CD4-positive, alpha-beta T cell treated with Interleukin-4 for 4 hours (primary cell): ENCODE measurements at regions not wholly inside any gene's neighbourhood (a gene's known extent, or its start where the extent isn't known, plus 50 kb on each side); places are given as distances from the start of the nearest gene placed in this dataset.
"Not testable (repeated sequence)": the region's sequence is repeated elsewhere in the genome, so short reads cannot be mapped to it uniquely, and the experiment has no call there.

Source experiments
- DNase-seq: peaks from one replicate; pipeline ENCODE4 v3.0.0-alpha.2; 2020

DNA sequence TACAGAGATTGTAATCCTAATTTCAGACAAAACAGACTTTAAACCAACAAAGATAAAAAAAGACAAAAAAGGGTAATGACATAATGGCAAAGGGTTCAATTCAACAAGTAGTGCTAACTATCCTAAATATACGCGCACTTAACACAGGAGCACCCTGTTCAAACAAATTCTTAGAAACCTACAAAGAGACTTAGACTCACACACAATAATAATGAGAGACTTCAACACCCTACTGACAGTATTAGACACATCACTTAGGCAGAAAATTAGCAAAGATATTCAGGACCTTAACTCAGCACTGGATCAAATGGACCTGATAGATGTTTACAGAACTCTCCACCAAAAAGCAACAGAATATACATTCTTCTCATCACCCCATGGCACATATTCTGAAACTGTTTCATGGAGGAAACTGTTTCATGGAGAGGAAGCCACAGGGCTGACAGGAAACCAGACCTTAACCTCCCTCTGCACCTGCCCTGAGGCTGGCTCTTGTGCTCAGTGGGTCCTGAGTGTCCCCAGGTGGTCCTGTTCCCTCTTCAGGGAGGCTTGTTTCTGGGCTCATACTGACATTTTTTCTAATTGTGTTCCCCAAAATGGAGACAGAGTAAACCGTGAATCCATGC, 54.7 kb downstream of the OR4M2 start:
- DNase-seq = not testable (repeated sequence)

DNA sequence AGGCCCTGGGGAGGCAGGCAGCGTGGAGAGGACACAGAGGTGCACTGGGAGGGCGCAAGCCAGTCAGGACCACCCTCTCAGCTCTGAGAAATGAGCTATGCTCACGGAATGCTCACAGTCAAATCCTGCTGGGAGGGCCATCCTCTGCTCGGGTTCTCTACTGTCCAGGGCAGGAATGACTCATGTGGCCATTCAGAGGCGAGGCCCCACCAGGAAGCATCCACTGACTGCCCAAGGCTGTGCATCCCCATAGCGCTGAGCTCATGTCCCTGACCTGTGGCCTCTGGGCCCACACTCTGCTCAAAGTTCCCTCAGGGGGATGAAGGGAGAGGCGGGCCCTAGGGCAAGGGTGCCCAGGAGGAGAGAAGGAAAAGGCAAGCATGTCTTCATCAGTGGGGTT, 57.2 kb downstream of the OR4M2 start:
- not testable (repeated sequence) for DNase-seq

DNA sequence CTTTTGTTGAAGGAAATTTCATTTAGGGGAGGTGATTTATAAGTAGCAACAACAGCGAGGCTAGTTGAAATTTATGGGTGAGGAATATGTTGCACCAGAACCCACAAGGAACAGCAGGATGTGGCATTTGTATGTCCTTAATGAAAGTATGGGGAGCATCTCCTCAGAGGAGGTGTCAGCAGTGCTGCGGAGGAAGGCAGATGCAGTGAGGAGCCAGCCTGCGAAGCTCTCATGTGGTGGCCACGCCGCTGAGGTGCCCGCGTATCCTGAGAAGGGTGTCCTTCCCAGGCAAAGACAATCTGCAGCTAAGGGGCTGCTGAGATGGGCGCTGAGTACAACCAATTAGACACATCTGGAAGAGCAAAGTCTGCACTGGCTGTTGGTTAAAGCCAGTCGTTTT, 60.8 kb downstream of the OR4M2 start:
- not testable (repeated sequence) for DNase-seq

DNA sequence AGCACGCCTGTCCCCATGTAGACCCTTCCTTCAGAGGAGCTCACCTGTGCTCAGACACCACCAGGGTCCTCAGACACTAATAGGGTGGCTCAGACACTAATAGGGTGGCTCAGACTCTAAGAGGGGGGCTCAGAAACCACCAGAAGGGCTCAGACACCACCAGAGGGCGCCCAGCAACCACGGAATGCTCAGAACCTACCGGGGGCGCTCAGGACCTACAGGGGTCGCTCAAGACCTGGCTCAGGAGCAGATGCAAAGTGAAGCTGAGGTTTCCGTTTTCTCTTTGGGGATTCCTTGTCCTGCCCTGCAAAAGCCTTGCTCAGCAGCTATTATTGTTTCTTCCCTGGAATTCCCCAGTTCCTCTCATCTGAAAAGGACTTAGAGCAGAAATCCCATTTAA, 67.8 kb downstream of the OR4M2 start:
- not testable (repeated sequence) for DNase-seq

DNA sequence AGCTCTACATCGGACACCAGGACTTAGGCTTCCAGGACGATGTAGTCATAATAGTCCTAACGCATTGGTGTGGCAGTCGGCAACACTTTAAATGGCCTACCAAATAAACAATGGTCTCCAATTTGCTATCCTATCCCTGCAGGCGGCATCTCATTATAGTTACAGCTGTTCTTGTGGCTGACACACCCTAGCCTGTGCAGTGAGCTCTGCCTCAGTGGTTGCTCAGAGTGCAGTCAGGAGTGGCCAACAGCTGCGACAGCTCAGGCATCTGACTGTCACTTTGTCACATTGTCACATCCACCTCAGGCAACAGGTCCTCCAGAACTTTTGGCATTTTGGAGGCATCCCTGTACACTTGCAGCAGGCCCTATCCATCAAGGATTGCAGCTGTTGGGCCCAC, 77.9 kb downstream of the OR4M2 start:
- not testable (repeated sequence) for DNase-seq

DNA sequence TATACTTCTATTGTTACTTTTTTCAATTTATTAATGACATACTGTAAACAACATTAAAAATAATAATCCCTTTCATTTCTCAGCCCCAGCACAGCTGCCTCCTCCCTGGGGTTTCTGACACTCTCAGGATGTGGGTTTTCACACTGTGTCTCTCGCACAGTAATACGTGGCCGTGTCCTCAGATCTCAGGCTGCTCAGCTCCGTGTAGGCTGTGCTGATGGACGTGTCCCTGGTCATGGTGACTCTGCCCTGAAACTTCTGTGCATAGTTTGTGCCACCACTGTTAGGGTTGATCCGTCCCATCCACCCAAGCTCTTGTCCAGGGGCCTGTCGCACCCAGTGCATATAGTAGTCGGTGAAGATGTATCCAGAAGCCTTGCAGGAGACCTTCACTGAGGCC, 80.0 kb downstream of the OR4M2 start:
- DNase-seq = not testable (repeated sequence)

DNA sequence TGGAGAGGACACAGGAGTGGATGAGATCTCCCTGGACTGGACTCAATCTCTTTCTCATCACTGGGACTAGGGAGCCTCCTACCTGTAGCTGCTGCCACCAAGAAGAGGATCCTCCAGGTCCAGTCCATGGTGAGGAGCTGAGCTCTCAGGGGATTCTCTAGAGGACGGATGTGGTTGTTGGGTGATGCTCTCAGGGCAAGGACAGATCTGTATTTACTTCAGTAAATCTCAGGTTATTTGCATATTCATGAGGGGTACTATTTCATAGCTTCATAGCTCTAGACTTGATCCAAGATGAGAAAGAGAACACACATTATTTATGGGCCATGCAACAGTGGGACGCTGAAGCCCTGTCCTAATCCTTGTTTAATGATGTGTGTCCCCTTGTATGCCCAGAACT, 80.4 kb downstream of the OR4M2 start:
- DNase-seq = not testable (repeated sequence)

DNA sequence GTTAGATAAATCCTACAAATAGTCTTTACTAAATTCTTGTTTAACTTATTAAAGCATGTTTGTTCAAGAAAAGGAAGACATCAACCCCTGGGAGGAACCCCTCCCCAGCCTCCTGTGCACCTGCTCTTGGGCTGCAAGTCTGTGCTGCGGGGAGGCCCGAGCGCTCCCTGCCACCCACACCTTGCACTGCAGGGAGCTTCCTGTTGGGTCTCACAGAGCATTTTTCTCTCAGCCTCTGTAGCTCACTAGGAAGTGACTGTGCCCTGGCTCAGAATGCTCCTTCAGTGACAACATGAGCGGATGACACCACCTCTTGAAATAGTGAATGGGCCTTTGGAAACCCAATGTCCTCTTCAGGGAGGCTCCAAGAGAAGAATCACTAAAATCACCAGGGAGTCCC, 81.1 kb downstream of the OR4M2 start:
- not testable (repeated sequence) for DNase-seq

DNA sequence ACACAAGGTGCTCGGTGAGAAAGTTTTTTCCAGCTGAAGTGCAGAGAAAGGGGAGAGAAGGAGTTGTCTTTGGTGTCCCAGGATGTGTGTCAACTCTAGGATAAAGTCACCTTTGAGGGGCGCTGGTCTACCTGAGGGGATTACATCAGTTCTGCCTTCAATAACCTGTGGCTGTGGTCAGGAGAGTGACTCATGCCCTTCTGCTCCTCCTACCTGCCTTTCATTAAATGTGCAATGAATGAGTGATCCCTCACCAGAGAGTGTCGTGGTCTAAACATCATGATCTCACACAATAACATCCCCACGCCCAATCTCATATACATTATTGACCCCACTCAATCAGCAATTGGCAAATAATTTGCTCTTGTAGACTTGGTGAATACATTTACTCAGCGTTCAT, 83.4 kb downstream of the OR4M2 start:
- DNase-seq = not testable (repeated sequence)

DNA sequence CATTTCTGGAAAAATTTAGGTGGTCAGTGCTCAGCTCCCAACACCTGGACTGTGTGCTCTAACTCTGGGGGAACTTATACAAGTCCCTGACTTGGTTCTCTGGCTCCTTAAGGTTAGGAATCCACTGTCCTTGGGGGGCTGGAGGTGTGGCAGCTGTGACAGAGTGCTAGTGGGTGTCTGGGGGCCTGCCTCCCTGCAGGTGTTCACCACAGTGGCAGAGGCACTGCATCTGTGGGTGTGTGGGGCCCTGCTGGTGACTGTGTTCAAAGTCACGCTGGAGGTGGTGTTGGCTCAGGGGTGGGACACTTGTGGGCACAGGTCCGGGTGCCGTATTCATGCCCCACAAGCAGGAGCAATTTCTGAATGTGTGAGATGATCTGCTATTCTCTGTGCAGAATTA, 87.2 kb downstream of the OR4M2 start:
- DNase-seq = not testable (repeated sequence)

DNA sequence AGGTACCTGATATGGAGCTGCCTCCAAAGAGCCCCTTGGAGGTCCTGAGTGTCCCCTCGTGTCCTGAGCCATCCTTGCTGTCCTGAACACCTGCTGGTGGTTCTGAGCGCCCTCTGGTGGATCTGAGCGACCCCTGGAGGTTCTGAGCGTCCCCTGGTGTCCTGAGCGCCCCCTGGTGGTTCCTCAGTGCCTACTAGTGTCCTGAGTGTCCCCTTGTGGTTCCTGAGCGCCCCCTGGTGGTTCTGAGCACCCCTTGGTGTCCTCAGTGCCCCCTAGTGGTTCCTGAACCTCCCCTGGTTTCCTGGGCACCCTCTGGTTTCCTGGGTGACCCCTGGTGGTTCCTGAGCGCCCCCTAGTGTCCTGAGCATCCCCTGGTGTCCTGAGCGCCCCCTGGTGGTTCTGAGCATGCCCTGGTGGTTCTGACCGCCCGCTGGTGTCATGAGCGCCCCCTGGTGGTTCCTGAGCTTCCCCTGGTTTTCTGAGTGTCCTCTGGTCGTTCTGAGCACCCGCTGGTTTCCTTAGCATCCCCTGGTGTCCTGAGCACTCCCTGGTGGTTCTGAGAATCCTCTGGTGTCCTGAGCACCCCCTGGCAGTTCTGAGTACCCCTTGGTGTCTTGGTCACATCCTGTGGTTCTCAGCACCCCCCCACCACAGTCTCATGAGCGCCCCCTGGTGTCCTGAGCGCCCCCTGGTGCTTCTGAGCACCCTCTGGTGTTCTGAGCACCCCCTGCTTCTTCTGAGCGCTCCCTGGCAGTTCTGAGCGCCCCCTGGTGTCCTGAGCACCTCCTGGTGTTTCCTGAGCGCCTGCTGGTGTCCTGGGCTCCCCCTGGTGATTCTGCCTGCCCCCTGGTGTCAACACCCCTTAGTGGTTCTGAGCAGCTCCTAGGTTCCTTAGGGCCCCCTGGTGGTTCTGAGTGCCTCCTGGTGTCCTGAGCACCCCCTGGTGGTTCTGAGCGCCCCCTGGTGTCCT, 93.0 kb downstream of the OR4M2 start:
- not testable (repeated sequence) for DNase-seq

DNA sequence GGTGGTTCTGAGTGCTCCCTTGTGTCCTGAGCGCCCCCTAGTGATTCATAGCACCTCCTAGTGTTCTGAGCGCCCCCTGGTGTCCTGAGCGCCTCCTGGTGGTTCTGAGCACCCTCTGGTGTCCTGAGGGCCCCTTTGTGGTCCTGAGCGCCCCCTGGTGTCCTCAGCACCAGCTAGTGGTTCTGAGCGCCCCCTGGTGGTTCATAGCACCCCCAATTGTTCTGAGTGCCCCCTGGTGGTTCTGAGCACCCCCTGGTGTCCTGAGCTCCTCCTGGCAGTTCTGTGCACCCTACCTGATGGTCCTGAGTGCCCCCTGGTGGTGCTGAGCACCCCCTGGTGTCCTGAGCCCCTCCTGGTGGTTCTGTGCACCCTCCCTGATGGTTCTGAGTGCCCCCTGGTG, 93.8 kb downstream of the OR4M2 start:
- not testable (repeated sequence) for DNase-seq

DNA sequence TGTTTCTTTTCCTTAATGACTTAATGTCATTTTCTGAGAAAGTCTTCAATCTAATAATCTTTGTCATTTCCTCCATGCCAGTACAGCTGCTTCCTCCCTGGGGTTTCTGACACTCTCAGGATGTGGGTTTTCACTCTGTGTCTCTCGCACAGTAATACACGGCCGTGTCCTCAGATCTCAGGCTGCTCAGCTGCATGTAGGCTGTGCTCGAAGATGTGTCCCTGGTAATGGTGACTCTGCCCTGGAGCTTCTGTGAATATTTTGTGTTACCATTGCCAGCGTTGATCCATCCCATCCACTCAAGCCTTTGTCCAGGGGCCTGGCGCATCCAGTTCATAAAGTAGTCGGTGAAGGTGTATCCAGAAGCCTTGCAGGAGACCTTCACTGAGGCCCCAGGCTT, 97.6 kb downstream of the OR4M2 start:
- not testable (repeated sequence) for DNase-seq

DNA sequence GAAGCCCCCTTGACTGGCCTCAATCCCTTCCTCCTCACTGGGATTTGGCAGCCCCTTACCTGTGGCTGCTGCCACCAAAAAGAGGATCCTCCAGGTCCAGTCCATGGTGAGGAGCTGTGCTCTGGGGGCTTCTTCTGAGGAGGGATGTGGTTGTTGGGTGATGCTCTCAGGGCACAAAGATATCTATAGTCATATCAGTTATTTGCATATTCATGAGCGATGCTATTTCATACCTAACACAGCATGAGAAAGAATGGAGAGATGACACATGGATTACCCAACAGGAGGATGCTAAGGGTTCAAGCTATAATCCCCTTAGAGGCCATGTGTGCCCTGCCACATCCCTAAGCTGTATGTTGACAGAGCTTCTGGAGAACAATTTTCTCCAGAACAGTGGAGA, 98.1 kb downstream of the OR4M2 start:
- DNase-seq = not testable (repeated sequence)

DNA sequence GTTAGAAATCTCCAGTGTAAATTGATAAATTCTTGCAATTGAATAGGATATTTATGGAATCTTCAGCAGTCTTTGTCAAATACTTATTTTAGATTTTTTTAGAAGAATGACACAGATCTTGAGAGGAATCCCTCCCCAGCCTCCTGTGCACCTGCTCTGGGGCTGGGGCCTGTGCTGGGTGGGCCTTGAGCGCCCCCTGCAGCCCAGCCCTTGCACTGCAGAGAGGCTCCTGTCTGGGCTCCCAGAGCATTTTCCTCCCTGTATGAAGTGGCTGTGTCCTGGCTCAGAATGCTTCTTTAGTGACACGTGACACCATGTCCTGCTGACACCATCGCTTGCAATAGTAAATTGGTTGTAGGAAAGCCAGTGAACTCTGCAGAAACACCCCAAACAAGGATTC, 98.7 kb downstream of the OR4M2 start:
- not testable (repeated sequence) for DNase-seq

DNA sequence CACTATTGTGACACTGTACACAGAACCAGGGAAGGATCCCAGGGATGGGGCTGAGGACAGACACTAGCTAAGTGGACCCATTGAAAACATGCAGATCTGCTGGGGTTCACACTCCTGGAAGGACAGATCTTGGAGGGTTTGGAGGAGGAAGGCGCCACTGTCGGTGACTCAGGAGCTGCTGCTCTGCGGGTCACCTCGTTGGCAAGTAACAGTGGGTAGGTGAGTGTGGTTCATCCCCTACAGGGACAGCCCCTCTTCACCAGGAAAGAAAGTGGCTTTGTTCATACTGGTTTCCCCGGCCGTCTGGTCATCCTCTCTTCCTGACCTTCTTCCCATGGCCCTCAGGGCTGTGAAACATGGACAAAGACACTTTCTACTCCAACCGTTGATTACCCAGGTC, 100.3 kb downstream of the OR4M2 start:
- DNase-seq = not testable (repeated sequence)

DNA sequence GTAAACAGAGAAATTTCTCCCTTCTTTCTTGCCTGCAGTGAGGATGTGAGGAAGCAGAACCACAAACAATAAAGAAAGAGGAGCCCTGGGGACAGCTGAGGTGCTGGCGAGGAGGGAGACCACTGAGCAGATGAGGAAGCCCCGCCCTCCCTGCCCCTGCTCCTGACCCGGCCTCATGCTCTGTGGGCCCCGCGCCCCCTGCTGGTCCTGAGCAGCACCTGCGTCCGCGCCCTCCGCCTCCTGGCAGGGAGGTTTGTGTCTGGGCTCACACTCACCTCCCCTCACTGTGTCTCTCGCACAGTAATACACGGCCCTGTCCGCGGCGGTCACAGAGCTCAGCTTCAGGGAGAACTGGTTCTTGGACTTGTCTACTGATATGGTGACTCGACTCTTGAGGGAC, 104.4 kb downstream of the OR4M2 start:
- DNase-seq = not testable (repeated sequence)

DNA sequence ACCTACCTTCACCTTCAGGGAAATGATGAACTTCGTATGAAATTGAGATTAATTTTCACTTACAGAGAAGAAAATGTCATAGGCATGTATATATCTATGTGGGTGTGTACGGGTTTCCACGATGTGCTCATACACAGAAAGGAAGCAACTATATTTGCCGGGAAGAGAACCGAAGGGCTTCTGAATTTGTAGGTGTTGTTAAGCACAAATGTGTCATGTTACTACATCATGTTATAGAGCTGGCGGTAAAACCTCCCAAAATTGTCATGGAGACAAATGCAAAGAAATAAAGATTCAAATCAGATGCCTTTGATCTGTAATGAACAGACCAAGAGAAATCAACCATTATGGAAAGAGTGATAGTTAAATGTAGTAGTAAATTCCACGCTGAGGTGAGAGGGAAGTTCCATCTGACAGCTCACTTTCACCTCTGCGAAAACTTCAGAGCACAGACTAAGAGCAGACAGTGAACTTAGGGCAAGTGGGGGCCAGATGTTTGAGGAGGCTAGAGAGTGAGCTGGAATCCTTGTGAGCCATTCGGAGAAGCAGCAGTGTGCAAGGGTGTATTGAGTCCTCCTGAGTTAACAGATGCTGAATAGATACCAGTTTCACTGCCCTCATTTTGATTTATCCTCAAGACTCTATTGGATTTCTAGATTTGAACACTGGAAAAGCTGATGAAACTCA, 106.7 kb downstream of the OR4M2 start:
- DNase-seq = not testable (repeated sequence)

DNA sequence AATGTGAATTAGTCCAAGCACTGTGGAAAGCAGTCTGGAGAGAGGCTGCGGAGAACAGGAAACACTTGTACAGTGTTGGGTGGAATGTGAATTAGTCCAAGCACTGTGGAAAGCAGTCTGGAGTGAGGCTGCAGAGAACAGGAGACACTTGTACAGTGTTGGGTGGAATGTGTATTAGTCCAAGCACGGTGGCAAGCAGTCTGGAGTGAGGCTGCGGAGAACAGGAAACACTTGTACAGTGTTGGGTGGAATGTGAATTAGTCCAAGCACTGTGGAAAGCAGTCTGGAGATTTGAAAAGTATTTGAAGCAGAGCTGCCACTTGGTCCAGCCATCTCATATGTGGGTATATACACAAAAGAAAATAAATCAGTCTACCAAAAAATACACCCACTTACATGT, 111.5 kb downstream of the OR4M2 start:
- DNase-seq = not testable (repeated sequence)

DNA sequence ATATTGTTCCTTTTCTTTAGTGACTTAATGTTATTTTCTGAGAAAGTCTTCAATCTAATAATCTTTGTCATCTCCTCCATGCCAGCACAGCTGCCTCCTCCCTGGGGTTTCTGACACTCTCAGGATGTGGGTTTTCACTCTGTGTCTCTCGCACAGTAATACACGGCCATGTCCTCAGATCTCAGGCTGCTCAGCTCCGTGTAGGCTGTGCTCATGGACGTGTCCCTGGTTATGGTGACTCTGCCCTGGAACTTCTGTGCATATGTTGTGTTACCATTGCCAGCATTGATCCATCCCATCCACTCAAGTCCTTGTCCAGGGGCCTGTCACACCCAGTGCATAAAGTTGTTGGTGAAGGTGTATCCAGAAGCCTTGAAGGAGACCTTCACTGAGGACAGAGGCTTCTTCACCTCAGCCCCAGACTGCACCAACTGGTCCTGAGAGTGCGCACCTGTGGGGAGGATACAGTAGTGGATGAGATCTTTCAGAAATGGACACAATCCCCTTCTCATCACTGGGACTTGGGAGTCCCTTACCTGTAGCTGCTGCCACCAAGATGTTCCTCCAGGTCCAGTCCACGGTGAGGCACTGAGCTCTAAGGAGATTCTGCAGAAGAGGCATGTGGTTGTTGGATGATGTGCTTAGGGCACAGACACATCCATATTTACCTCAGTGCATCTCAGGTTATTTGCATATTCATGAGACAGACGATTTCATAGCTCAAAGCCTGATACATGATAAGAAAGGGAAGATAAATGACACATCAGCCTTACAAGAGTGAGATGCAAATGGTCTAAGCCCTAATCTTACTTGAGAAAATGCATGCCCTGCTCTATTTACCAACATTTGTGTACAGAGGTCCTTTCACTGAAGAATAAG, 114.7 kb downstream of the OR4M2 start:
- not testable (repeated sequence) for DNase-seq

DNA sequence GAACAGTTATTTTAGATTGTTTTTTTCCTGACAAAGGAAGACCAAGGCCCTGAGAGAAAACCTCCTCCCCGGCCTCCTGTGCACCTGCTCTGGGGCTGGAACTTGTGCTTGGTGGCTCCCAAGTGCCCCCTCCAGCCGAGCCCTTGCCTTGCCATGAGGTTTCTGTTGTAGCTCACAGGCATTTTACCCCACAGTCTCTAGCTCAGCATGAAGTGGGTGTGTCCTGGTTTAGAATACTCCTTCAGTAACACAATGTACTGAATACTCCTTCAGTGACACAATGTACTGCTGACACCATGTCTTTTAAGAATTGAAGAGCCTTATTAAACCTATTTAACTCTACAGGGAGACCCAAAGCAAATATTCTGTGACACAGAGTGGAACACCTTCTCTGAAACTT, 116.1 kb downstream of the OR4M2 start:
- DNase-seq = not testable (repeated sequence)

DNA sequence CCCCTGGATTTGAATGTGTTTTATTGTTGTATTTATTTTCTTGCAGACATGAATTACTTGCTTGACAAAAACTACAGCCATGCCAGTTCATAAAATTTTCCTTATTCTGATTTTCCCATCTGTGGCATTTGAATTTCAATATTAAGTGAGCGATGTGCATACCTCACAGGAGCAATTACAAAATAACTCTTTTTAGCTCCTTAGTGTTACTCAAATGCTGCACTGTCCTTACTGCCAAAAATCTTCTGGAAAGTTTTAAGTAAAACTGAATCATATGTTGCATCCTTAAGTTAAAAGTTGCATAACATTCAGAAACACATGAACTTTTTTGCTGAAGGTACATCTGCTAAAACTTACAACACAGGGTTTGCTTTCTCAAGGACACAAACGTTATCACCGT, 120.1 kb downstream of the OR4M2 start:
- DNase-seq = not testable (repeated sequence)
